SK-N-MC (cell line): ENCODE measurements at regions not wholly inside any gene's neighbourhood (a gene's known extent, or its start where the extent isn't known, plus 50 kb on each side); places are given as distances from the start of the nearest gene placed in this dataset.

Source experiments
- DNase-seq: peaks from one replicate; pipeline ENCODE4 v3.0.0-alpha.2; 2011; ENCODE audit warnings: low read depth, low spot score
- H3K27ac ChIP-seq: fragments of 200-600 bp; sonication (generic); 2 replicates; pipeline ENCODE4 v1.5.1; 2016; ENCODE audit warnings: mixed run types
- H3K36me3 ChIP-seq: fragments of 200-600 bp; sonication (generic); 2 replicates; pipeline ENCODE4 v1.6.1; 2017; ENCODE audit warnings: antibody characterized with exemption, low read length, mixed read lengths; ENCODE audit not compliant: insufficient read depth
- H3K4me3 ChIP-seq: fragments of 200-600 bp; sonication (generic); 2 replicates; pipeline ENCODE4 v1.5.1; 2016
- H3K9ac ChIP-seq: fragments of 200-600 bp; sonication (generic); 2 replicates; pipeline ENCODE4 v1.8.0; 2017; ENCODE audit warnings: mixed run types, mixed read lengths; ENCODE audit not compliant: insufficient read length
- H3K9me3 ChIP-seq: fragments of 200-600 bp; sonication (generic); 2 replicates; pipeline ENCODE4 v1.6.1; 2017; ENCODE audit warnings: low read depth, mild to moderate bottlenecking, antibody characterized with exemption, low read length, moderate library complexity, mixed read lengths
- EZH2 ChIP-seq: fragments of 200-600 bp; sonication (generic); IDR thresholded peaks from one replicate; pipeline ENCODE4 v1.6.1; 2017; ENCODE audit warnings: antibody characterized with exemption
- FOXP2 ChIP-seq: optimal IDR thresholded peaks from 2 replicates; pipeline ENCODE3; 2011; ENCODE audit warnings: mild to moderate bottlenecking, moderate library complexity; ENCODE audit not compliant: insufficient read depth; ENCODE audit errors: extremely low read length, control extremely low read depth
- POLR2AphosphoS5 ChIP-seq: IDR thresholded peaks from 2 replicates; pipeline ENCODE4 v1.6.1; 2012; ENCODE audit warnings: mild to moderate bottlenecking, low read depth, low read length, borderline replicate concordance

DNA sequence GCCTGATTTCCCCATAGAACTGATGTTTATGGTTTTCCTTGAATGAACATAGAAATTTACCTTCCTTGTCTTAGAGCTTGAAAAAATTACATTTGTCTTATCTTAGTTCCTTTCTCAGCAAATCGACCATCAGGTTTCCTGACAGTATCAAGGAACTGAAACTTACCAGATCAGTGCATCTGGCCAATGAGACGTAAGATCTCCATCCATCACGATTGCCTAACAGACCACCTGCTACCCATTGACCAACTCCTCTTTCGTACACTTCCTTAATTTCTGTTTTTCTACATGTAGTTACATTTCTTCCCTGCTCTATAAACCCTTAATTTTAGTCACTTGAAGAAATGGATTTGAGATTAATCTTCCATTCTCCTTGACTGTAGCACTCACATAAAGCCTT lies 57.4 kb upstream of the TMPRSS15 start:
- no peaks in the 10 kb centered on the region for H3K9me3 ChIP-seq
- no peak for DNase-seq
- no peaks in the 10 kb centered on the region for H3K36me3 ChIP-seq
- H3K27ac ChIP-seq = no peak overlapping the region
- TF ChIP-seq EZH2 (no peak), FOXP2 (no peak), POLR2AphosphoS5 (no peak)
- no peak overlapping the region for H3K4me3 ChIP-seq
- no peak overlapping the region for H3K9ac ChIP-seq

DNA sequence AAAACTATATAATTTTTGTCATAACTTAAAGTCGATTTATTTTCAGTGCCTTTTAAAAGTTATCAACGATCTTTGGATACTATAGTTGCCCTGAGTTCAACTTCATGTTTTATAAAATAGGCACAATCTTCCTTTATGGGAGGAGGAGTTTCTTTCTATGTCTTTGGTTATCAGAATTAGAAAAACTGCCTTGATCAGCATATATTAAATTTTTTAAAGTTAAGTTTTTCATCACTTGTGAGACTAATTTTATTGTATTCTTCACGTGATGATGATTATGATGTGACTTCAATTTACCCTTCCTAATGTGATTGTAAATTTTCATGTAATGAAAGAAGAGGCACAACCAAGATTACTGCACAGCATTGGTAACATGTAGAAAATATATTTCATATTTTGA lies 58.2 kb upstream of the TMPRSS15 start:
- Histone ChIP-seq H3K4me3 (no peak overlapping the region), H3K9ac (no peak overlapping the region), H3K36me3 (no peaks in the 10 kb centered on the region), H3K9me3 (no peaks in the 10 kb centered on the region), H3K27ac (no peak overlapping the region)
- no peak for TF ChIP-seq POLR2AphosphoS5
- TF ChIP-seq EZH2 = no peak
- no peak for TF ChIP-seq FOXP2
- no peak for DNase-seq

DNA sequence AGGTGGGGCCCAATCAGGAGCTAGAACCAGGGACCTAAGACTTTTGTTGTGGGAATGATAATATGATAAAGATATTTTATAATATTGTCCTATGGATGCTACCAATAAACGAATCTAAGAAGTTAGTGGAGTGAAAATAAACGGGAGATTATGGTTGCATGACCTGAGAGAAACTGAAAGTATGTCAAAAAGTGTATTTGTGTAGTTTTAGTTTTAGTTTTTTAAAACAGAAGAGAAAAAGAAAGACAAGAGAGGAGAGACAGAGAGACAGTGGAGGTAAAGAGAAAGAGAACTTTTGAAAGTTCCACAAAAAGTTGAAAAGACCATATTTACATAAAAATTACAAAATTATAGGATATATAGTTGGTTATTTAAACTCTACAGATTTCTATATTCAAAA lies 64.1 kb upstream of the TMPRSS15 start:
- no peak for DNase-seq
- TF ChIP-seq FOXP2 = no peak
- no peak for TF ChIP-seq POLR2AphosphoS5
- TF ChIP-seq EZH2 = no peak
- H3K9ac ChIP-seq = no peak overlapping the region
- no peak overlapping the region for H3K4me3 ChIP-seq
- no peaks in the 10 kb centered on the region for H3K36me3 ChIP-seq
- H3K9me3 ChIP-seq = no peaks in the 10 kb centered on the region
- H3K27ac ChIP-seq = no peak overlapping the region

DNA sequence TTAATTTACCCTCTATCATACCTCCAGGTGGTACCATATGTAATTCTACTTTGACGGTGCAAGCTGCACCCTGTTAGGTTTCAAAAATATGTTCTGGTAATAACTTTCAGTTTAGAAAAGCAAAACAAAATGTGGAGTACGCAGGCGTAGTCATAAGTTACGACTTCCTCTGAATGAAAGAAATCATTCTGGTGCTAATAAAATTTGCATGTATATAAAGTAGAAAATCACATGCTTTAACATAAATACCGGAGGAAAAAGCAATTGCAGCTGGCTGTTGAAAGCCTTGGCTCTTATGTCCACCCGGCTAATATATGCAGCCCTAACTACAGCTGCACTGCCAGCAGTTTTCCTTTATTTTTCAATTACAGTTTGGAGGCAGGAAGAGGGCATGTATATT lies 65.2 kb upstream of the TMPRSS15 start:
- no peaks in the 10 kb centered on the region for H3K36me3 ChIP-seq
- peak; percentile 53 for DNase-seq
- TF ChIP-seq FOXP2 (no peak), POLR2AphosphoS5 (no peak), EZH2 (no peak)
- peak overlapping the region; percentile 65 for H3K4me3 ChIP-seq
- no peak overlapping the region for H3K9ac ChIP-seq
- no peaks in the 10 kb centered on the region for H3K9me3 ChIP-seq
- H3K27ac ChIP-seq = peak overlapping the region; percentile 58; the same call in 1 of the 2 replicates

DNA sequence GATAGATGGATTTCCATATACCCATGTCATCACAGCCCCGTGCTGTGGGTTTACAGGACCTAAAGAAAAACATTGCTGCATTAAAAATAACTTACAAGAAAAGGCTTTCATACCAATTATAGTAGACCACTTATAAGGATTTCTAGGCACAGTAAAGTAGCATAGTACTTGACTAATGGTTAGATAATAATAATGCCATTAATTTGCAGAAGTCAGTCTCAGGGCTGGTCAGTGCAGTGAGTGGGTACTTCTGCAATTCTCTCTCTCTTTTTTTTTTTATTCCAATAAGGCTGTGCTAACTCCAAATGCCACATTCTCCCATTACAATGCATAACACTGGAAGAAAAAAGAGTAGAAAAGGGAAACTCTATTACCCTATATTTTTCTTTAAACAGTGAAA lies 73.1 kb upstream of the TMPRSS15 start:
- DNase-seq = no peak
- no peak overlapping the region for H3K27ac ChIP-seq
- no peaks in the 10 kb centered on the region for H3K36me3 ChIP-seq
- no peaks in the 10 kb centered on the region for H3K9me3 ChIP-seq
- no peak overlapping the region for H3K4me3 ChIP-seq
- TF ChIP-seq FOXP2 = no peak
- no peak for TF ChIP-seq POLR2AphosphoS5
- TF ChIP-seq EZH2 = no peak
- no peak overlapping the region for H3K9ac ChIP-seq

DNA sequence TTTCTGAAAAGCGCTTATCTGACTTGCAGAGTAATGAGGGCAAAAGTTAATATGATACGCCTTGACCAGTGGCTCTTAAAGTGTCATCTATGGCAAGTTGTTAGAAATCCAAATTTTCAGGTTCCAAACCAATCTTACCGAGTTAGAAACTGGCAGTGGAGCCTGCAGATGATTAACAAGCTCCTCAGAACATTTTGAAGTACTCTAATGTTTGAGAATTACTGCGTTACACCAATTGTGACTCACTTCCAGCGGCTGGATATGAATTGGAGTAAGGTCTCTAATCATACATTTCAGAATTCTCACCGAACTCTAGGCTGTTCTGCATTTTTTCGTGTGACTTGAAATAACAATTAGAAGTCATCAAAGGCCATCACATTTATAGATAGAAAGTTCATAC lies 73.5 kb upstream of the TMPRSS15 start:
- Histone ChIP-seq H3K9me3 (no peaks in the 10 kb centered on the region), H3K27ac (no peak overlapping the region), H3K9ac (no peak overlapping the region), H3K4me3 (no peak overlapping the region), H3K36me3 (no peaks in the 10 kb centered on the region)
- TF ChIP-seq FOXP2 (no peak), EZH2 (no peak), POLR2AphosphoS5 (no peak)
- no peak for DNase-seq

DNA sequence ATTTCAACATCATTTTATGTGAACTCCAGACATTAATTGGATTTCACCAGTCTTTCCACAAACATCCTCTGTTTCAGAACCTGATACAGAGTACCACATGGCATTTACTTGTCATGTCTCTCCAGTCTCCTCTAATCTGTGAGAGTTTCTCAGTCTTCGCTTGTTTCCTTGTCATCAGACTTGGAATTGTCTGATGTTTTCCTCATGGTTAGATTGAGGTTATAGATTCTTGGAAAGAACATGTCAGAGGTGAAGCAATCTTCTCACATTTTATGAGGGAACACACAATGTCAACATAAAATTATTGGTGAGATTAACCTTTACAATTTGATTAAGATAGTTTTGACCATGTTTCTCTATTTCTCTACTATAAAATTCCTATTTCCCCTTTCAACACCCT lies 74.9 kb upstream of the TMPRSS15 start:
- no peak overlapping the region for H3K9ac ChIP-seq
- H3K27ac ChIP-seq = no peak overlapping the region
- H3K9me3 ChIP-seq = no peaks in the 10 kb centered on the region
- DNase-seq = no peak
- H3K36me3 ChIP-seq = no peaks in the 10 kb centered on the region
- no peak for TF ChIP-seq FOXP2
- TF ChIP-seq EZH2 = no peak
- TF ChIP-seq POLR2AphosphoS5 = no peak
- H3K4me3 ChIP-seq = no peak overlapping the region

DNA sequence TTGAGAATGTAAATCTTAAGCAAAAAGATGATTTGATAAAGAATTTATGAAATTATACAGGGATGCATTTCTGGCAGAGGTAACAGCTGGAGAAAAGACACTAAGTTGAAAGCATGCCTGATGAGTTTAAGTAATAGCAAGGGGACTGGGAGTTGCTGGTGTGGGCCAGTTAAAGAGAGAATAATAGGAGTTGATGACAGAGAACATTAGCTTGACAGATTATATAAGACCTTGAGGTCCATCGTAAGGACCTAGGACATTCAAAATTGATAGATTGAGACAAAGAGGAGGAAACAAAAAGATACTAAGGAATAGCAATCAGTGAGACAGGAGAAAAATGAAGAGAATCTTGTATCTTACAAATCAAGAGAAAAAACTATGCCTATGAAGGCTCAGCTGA lies 84.7 kb upstream of the TMPRSS15 start:
- TF ChIP-seq EZH2 = no peak
- no peak for TF ChIP-seq POLR2AphosphoS5
- no peak for TF ChIP-seq FOXP2
- Histone ChIP-seq H3K4me3 (no peak overlapping the region), H3K27ac (no peak overlapping the region), H3K36me3 (no peaks in the 10 kb centered on the region), H3K9ac (no peak overlapping the region), H3K9me3 (no peaks in the 10 kb centered on the region)
- DNase-seq = no peak

DNA sequence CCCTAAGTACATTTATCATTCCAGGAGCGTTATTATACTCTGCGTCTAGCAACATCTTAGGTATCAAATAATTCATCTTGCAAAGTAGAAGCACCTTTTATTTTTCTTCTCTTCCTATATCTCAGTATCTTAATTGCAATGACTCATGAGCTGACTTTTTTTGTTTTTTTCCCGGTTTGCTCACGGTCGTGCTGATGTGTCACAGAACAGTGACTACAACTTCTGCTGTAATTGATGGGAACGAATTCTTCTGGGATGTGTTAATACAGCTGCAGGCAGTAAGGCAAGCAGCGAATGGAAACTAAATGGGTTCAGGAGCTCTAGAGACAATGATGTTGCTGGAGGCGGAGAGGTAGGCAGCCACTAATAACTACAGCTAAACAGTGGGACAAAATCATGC lies 89.8 kb upstream of the TMPRSS15 start:
- no peak for DNase-seq
- Histone ChIP-seq H3K9ac (no peak overlapping the region), H3K36me3 (no peaks in the 10 kb centered on the region)

DNA sequence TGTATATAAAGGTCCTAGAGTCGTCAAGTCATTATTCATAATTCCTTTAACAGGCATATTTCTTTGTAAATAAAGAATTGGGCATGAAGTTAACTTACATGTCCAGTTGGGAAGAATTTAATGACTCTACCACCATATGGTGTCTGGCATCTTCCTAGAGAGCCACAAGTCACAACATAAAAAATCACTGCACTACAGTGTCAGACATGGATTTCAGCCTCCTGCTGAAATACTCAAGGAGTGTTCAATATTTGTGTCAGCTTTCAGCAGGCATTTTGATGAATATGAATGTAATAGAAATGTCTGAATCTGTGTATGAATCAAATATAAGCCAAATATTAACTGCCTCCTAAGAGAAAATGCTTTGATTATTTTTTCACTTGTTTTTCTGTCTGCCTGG lies 91.9 kb upstream of the TMPRSS15 start:
- DNase-seq = no peak
- no peak overlapping the region for H3K4me3 ChIP-seq
- H3K36me3 ChIP-seq = no peaks in the 10 kb centered on the region
- no peak overlapping the region for H3K9ac ChIP-seq
- H3K9me3 ChIP-seq = no peaks in the 10 kb centered on the region
- no peak for TF ChIP-seq POLR2AphosphoS5
- no peak for TF ChIP-seq FOXP2
- no peak overlapping the region for H3K27ac ChIP-seq

More for the DNA sequence above, 89.8 kb upstream of the TMPRSS15 start:
- no peak overlapping the region for H3K27ac ChIP-seq
- no peaks in the 10 kb centered on the region for H3K9me3 ChIP-seq
- H3K4me3 ChIP-seq = no peak overlapping the region
- TF ChIP-seq EZH2 (no peak), FOXP2 (no peak), POLR2AphosphoS5 (no peak)
